Fibroblast of mammary gland (primary cell): ENCODE measurements at regions not wholly inside any gene's neighbourhood (a gene's known extent, or its start where the extent isn't known, plus 50 kb on each side); places are given as distances from the start of the nearest gene placed in this dataset.
A peak's percentile ranks its signal among the peaks of the same experiment; 100 is the strongest.

Source experiments
- DNase-seq: peaks from one replicate; pipeline ENCODE4 v3.0.0-alpha.2; 2010; ENCODE audit warnings: low read depth
- H3K4me3 ChIP-seq: 2 replicates; pipeline ENCODE4 v1.5.1; 2011; ENCODE audit warnings: low read depth, mild to moderate bottlenecking, low read length, moderate library complexity; ENCODE audit not compliant: control insufficient read depth
- TF ChIP-seq, protein P1 (sequence below): conservative IDR thresholded peaks from 2 replicates; pipeline ENCODE4 v1.5.1; 2011; ENCODE audit warnings: low read depth, low read length, inconsistent platforms; ENCODE audit not compliant: control insufficient read depth, insufficient read depth

DNA sequence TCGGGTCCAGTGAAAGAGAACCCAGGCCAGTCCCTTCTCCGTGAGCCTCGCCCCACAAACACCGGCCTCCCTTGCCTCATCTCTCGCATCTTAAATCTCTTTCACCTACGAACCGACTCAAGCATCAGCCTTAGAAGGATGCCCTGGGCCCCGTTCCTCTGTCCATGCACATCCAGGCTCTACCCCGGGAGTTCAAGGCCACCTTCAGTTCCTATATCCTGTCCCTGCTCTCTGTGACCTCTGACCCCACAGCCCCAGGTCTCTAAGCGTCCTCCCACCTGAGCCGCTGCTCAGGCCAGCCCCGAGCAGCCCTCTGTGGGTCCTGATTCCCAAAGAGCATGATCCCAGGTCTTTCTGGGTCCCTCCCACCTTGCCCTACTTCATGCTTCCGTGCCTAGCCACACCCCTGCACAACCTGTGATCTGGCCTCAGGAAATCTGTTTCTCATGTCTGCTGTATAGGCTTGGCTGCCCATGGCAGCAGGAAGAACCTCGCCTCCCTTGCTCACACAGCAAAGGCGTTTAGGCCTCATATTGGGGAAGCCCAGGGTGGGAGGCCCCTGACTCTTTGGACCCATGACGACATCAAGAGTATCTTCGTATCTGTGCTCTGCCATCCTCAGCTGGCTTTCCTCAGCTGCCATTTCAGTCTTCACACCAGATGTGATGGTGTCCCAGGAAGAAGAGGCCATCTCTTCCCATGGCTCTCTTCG lies 77.5 kb upstream of the SEPTIN5 start:
- DNase-seq: no peak
- H3K4me3 ChIP-seq: no peak overlapping the region
- TF ChIP-seq, protein P1, sequence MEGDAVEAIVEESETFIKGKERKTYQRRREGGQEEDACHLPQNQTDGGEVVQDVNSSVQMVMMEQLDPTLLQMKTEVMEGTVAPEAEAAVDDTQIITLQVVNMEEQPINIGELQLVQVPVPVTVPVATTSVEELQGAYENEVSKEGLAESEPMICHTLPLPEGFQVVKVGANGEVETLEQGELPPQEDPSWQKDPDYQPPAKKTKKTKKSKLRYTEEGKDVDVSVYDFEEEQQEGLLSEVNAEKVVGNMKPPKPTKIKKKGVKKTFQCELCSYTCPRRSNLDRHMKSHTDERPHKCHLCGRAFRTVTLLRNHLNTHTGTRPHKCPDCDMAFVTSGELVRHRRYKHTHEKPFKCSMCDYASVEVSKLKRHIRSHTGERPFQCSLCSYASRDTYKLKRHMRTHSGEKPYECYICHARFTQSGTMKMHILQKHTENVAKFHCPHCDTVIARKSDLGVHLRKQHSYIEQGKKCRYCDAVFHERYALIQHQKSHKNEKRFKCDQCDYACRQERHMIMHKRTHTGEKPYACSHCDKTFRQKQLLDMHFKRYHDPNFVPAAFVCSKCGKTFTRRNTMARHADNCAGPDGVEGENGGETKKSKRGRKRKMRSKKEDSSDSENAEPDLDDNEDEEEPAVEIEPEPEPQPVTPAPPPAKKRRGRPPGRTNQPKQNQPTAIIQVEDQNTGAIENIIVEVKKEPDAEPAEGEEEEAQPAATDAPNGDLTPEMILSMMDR: no peak

DNA sequence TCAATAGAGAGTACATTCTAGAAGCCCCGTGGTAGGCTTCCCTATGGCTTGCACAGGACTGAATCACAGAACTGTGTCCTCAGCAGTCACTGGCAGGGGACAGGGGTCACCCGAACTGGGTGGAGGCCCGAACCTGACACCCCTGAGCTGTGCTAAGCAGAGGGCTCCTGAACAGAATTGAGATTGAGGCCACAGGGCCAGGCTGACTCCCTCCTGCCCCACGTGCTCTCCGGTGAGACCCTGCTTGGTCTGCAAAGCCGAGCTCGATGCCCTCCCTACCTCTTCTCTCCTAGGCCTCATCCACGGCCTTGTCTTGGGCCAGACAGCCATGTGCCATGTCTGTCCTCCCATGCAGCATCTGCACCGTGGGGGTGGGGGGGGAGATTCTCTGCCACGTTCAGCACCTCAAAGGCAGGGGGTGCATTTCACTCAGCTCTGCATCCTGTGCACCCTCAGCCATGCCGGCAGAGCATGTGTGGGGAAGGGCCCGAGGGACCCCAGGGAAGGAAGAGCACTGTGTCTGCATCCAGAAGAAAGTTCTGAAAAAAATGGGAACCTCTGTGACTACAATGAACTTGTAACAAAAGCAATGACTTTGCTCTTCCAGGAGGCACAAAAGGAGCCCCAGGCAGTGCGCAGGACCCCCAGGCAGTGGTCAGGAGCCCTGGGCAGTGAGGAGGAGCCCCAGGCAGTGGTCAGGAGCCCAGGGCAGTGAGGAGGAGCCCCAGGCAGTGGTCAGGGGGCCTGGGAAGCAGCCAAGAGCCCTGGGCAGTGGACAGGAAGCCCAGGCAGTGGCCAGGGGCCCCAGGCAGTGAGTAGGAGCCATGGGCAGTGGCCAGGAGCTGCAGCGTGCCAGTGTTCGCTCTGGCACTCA lies 76.7 kb upstream of the SEPTIN5 start:
- TF ChIP-seq, protein P1: no peak
- DNase-seq: no peak
- no peak overlapping the region for H3K4me3 ChIP-seq

DNA sequence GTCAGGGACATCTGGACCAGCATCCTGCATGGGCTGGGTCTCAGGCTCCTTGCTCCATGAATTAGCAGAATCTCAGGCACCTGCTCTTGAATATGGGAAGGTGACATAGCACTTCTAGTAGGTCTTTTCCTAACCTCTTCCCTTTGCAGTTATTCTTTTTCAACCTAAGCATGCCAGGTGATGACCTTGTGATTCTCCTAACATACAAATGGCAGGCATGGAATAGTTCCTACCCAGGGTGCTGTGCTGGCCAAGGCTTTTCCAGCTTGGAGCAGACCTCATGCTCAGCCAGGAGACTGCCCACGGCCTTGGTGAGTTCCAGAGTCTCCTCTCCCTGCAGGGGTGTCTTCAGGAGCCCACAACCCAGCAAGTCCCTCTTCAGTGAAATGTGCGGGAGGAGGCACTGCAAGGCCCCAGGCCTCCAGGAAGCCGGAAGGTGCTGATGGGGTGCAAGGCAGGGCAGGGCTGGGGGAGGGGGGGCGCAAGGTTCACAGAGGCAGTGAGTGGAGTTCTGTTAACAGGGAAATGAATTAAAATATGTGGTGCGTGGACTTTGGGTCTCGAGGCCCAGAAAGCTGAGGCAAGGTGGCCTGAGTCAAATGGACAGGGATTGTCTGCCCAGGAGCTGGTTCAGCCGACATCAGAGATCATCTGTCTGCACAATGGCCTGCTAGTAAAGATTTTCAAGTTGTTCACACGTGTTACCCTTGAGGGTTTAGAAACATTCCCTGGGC lies 75.9 kb upstream of the SEPTIN5 start:
- no peak overlapping the region for H3K4me3 ChIP-seq
- no peak for DNase-seq
- TF ChIP-seq, protein P1: no peak

DNA sequence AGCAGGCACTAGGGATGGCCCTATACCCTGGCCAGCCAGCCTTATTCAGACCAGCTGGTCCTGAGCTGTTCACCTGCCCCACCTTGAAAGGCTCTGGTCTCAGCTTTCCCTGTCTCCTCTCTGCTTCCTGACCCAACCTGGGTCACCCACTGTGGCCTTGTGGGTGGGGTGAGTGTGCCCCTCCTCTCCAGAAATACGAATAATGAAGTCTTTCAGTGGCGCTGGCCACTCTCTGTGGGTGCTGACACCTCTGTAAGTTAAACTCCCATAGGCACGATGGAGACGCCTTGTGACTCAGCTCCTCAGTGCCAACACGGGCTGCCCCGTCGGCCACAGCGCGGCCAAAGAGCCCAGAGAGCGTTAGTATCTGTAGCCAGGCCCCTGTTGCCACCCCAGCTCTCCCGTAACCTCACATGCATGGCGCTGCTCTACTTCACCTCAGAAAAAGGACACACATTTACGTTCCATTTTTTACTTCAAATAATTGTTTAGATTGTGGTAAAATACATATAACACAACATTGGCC lies 74.6 kb upstream of the SEPTIN5 start:
- TF ChIP-seq, protein P1: no peak
- no peak for DNase-seq
- no peak overlapping the region for H3K4me3 ChIP-seq

DNA sequence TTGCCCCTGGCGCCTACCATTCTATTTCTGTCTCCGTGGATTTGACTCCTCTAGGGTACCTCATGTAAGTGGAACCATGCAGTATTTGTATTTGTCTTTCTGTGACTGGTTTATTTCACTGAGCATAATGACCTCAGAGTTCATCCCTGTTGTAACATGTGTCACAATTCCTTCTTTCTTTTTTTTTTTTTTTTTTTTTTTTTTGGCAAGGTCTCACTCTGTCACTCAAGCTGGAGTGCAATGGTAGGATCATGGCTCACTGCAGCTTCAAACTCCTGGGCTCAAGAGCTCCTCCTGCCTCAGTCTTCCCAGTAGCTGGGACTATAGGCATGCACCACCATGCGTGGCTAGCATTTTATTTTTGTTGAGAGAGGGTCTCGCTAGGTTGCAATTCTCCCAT lies 74.0 kb upstream of the SEPTIN5 start:
- DNase-seq: no peak
- TF ChIP-seq, protein P1: no peak
- H3K4me3 ChIP-seq: no peak overlapping the region

DNA sequence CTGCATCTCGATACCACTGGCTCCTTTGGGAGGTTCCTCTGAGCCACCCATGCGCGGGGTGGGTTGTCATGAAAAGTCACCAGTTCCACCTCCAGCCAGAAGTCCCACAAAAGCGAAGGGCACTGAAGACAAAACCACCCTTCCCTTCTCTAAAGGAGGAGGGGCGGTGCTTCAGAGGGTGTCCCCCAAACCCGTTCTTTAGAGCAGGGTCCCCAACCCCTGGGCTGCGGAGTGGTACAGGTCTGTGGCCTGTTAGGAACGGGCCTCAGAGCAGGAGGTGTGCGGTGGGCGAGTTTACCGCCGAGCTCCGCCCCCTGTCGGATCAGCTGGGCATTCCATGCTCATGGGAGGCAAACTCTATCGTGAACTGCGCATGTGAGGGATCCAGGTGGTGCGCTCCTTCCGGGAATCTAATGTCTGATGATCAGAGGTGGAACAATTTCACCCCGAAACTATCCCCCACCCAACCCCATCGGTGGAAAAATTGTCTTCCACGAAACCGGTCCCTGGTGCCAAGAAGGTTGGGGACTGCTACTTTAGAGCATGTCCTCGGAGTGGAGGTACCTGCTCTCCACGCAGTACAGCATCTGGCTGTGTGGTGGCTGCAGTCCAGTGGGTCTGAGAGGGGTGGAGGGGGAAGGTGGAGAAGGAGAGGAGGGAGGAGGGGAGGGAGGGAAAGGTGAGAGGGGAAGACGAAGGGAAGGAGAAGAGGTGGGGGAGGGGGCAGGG lies 72.9 kb upstream of the SEPTIN5 start:
- no peak for DNase-seq
- TF ChIP-seq, protein P1: peak; percentile 32
- no peak overlapping the region for H3K4me3 ChIP-seq
